Dermis blood vessel endothelial cell (primary cell): ENCODE measurements at regions not wholly inside any gene's neighbourhood (a gene's known extent, or its start where the extent isn't known, plus 50 kb on each side); places are given as distances from the start of the nearest gene placed in this dataset.
"Not testable (repeated sequence)": the region's sequence is repeated elsewhere in the genome, so short reads cannot be mapped to it uniquely, and the experiment has no call there.

Experiments
- DNase-seq: peaks from one replicate; pipeline ENCODE4 v3.0.0; 2010

DNA sequence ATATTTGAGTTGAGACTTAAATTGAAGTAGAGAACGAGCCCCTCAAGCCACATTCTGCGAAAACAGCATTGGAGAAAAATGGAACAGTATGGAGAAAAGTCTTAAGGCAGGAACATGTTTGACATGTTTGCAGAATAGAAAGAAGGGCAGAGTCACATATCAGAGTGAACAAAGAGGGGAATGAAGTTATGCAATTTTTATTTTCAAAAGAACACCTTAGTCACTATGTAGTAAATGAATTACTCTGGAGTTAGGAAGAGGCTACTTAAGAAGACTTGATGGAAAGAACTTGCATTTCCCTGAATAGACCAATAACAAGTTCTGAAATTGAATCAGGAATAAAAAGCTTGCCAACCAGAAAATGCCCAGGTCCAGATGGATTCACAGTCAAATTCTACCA, 391.4 kb upstream of the CDH19 start:
- DNase-seq = no peak

DNA sequence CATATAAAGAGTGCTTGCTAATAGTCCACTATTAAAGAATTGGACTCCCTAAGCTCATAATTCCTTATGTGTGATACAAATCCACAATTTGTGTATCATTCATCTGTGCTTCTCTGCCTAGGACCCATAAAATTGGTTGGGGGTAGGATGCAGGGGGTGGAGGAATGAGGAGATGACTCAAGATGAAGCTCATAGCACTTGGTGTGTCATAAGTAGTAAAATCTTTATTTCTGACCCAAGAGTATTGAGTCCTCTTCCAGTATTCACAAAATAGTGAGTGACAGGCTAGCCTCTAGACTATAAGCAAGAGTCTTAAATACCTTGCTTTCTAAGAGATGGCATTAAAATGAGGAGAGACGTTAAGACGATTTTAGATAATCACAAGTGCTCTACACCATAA, 390.9 kb upstream of the CDH19 start:
- DNase-seq = no peak

DNA sequence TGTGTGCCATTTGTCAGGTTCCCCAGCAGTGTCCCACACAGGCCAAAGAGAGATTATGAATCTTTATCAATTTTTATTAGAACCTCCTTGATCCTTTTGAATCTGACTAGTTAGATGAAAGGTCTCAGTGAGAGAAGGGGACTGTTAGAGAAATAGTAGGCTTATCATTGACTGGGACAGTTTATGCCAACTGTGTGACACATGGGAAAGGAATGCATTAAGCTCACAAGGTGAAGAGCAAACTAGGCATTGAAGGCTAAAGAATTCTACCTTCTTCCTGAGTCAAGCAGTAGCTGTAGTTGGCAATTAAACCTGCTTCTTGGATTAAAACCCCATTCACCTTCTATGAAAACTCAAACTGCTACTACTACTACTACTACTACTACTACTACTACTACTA, 389.6 kb upstream of the CDH19 start:
- no peak for DNase-seq

DNA sequence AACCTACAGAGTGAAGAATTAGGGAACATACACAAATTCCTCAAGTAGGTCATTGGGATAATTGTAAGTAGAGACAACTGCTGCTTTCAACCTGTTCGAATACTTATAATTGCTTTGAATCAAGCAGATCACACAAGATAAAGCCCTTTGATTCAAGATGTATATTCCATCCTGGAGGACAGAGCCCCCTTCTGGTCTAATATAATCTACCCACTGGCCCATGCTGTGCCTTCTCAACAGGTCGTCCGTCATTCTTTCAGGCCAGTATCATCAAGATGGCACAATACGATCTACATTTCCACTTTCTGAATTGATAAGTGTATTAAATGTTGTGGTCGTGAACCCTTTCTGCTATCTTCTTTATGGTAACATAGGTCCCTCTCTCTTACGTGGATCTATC, 387.0 kb upstream of the CDH19 start:
- no peak for DNase-seq

DNA sequence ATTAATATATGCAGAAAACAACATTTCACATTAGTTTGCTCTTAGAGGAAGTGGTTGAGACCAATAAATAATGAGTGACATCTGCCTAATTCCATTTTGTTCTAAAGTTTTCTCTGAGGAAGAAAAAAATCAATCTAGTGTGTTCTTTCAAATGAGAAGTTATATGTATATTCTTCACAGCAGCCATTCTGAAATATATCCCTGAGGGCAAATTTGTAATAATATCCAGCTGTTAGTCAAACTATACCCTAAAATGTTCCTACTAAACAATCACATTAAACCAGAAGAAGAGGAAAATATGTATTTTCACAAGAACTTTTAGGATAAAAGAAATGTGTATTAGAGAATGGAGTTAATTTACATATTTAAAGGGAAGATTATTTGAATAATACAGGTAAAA, 375.1 kb upstream of the CDH19 start:
- DNase-seq = no peak

DNA sequence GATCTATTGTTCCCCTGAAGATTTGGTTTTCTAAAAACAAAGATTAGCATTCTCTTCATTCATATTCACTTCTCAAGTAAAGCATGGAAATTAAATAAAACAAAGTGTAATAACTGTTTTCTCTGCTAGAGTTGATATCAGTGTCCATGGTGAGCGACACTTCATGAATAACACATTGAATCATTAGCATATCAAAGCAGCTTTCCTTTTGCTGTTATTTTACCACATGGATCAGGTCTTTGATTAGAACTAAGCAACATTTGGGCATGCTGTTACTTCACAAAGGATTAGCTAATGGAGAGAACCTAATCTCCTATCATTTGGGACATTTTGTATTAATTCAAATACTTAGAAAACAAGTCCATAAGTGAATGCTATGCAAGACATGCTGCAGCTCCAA, 368.8 kb upstream of the CDH19 start:
- no peak for DNase-seq

DNA sequence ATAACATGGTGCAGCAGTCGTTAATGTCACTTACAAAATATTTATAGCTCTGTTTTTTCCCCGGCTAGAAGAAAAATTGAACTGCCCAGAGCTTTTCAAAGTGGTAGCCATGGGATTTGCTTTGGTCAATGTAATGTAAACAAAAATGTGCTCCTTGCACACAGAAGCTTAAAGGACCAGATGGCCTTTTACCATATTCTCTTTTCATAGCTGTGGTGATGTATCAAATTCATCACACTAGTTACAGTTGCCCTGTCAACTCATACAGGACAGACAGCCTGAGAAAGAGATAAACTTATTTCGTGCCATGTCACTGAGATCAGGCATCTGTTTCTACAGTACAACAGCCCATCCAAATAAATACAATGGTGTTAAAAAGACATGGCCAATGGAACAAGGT, 368.1 kb upstream of the CDH19 start:
- no peak for DNase-seq

DNA sequence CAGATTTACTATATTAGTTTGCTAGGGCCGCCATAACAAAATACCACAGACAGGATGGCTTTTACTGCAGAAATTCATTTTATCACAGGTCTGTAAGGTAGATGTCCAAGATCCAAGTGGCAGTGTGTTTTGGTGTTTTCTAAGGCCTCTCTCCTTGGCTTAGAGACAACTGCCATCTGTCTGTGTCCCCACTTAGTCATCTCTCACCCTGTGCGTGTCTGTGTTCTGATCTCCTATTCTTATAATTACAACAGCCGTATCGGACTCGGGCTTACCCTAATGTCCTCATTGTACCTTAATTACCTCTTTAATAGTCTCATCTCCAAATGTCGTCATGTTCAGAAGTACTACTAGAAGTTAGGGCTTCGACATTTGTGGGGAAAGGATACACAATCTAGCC, 362.3 kb upstream of the CDH19 start:
- no peak for DNase-seq

DNA sequence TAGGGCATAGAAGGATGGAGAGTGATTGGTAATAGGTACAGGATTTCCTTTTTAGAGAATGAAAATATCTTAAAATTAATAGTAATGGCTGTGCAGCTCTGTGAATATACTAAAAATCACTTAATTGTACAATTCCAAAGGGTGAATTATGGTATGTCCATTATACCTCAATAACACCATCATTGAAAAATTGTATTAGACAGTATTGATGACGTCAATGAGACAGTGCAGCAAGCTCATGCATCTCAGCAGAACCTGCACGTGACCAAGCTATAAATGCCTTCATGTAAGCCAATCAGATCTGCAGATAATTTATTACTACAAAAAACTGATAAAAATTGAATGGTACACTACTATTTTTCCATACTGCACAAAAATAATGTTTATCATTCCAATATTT, 354.4 kb upstream of the CDH19 start:
- DNase-seq = no peak

DNA sequence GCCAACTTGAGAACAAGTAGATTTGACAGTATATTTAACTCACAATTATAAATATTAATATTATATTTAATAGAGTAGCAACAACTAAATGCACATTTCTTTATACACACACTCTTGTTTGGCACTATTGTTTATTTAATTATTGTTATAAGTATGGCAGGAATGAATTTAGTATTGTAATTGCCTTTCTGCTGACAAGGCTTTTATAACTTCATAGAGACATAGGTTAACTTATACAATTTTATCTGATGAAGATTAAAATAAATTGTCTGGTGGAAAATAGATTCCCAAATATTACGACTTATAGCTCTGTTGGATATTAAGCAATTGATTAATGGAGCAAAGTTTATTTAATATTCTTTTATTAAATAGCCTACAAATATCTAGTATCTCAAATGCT, 347.9 kb upstream of the CDH19 start:
- no peak for DNase-seq

DNA sequence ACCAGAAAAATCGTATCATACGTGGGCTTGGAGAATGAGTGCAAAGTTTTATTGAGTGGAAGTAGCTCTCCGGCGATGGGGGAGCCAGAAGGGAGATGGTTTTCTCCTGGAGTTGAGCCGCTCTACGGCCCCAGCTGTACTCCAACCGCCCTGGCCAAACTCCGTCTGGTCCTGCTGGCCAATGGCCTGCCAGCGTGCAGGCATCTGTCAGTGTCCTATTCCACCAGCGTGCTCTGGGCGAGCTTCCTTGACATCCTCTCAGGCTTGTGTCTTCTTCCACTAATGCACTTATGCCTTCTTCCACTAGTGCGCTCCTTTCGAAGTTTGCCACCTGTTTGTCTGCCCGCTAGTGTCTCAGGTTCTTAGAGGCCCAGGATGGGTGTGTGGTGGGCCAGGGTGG, 345.5 kb upstream of the CDH19 start:
- no peak for DNase-seq

DNA sequence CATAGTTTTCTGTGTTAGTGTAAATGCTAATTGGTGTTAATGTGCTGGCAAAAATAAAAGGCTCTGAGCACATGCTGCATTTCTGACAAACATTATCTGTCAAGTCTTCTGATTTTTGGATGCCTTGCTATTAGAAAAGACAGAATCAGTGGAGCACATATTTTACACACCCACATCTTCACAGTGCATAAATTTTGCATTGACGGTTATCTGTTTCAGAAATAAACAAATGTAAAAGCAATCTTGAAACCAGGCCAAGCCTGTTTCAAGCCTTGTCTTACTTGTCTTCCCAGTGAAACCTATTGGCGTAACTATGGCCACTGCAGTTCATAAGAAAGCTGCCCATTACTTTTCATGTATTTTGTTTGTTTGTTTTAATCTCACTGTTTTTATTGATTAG, 333.7 kb upstream of the CDH19 start:
- no peak for DNase-seq

DNA sequence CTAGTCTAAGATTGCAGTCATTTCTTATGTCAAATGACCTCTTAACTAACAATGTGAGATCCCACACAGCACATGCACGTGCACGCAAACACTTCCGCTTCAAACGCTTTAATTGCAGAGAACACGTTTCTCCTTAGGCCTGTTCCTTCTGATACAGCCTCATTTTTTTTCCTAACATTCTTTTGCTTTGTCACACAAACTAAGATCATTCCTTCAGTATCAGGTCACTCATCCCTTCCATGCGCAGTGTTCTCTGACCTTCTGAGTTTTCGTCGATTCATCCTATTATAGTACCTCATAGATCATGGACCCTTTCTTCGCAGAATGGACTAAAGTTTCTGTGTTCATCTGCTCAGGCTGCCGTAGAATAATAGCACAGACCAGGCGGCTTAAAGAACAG, 327.1 kb upstream of the CDH19 start:
- no peak for DNase-seq

DNA sequence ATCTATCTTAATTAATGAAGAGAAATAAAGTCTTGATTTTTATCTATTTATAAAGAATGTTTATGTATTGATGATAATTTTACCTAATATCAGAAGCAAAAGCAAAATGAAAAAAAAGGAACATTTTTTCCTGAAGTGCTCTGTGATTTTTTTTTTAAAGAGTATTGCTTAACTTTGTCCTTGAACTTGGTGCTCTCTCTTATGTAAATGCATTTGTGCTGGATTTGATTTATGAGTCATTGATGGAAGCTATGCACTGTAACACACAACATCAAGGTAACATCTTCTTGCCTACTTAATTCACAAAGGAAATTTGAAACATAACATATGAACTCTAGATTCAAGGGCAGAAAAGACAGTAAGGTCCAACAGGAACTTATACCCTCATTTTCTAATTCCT, 312.9 kb upstream of the CDH19 start:
- DNase-seq = no peak

DNA sequence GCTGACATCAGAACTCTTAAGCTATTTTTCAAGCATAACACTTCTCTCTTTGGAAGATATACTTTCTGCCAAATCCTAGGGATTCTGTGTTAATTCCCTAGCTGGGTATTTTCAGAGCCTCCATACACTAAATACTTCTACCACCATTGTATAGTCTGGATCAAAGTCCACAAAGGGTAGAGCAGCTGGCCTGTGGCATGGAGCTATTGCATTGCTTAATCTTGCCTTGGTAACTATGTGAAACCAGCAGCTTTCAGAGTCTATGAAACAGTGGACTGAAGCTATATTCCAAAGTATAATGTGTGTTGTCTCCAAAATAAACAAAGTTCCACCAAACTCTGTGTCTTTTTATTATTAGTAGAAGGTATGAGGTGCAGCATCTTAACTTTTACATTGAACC, 296.9 kb upstream of the CDH19 start:
- DNase-seq = no peak

DNA sequence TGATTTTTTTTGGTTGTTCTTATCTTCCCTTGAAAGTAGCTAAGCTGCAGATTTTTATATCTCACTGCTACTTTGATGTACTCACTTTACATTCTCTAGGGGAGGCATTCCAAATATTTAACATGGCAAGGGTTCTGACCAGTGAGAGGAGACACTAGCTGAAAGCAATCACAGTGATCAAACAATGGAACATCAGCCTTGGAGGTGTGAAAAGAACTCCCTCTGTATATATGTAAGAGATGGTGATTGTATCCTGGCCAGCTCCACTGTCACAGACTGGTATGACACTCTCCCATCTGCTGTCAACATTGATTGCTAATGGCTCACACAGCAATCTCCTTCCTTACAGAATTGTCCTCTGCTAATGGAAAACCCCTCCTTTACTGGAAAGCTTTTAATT, 291.7 kb upstream of the CDH19 start:
- DNase-seq = no peak

DNA sequence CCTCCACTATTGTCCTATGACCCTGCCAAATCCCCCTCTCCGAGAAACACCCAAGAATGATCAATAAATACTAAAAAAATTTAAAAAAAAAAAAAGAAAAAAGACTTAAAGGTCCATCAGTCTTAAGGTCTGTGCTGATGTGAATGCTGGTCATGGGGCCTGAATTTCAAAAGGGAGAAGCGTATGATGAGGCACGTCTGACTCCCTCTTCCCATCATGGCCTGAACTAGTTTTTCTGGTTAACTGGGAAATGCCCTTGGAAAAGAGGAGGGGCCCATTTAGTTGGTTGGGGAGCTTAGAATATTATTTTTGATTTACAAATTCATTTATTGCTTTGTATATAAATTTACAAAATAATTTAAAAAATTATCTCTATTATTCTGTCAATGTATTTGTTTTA, 291.0 kb upstream of the CDH19 start:
- no peak for DNase-seq

DNA sequence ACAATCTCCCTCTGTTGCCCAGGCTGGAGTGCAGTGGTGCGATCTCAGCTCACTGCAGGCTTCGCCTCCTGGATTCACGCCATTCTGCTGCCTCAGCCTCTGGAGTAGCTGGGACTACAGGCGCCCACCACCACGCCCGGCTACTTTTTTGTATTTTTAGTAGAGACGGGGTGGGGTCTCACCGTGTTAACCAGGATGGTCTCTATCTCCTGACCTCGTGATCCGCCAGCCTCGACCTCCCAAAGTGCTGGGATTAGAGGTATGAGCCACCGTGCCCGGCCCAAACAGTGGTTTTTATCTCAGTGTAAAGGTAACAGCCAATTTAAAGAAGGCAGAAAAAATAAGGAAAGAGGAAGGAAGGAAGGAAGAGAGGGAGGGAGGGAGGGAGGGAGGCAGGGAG, 288.5 kb upstream of the CDH19 start:
- DNase-seq = not testable (repeated sequence)

DNA sequence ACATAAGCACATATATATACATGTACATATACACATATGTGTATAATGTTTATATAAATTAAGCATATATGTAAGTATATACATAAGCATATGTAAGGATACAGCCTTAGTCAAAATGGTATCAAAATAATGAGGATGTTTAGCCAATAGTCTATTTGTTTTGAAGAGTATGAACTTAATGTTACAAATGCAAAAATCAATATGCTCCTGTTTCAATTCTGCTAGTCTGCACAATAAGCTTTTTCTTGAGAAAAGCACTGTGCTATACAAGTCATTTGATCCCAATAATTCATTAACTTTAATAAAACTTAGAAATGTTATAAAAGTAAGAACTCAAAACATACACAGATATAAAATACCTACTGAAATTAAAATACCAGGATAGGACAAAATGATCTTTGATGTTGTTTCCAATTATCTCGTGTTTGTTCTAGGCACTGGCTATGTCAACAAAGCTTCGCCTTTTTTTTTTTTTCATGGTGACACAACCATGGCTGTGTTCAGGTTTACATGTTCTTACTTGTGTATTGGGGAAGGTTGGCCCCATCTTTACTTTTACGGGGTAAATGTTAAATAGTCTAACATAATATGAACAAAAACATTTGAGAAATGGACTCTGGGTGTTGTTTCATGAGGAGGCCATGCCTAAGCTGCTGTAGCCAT, 271.1 kb upstream of the CDH19 start:
- DNase-seq = no peak

DNA sequence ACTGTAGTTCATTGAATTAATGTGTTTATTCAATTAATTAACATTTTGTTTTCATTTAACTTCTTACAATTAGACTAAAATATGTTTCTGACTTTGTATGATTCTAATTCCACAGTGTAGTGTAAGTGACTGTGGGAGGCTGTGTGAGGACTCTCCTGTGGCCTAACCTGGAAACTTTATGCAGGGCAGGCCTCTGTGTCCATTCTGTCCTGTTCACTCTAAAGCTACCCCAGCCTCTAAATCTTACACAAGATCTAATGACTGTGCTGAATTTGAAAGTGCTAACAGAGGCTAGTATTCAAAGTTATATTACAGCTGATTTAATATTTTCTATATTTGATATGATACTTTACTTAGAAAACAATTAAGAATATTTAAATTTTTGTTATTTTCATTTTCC, 270.5 kb upstream of the CDH19 start:
- DNase-seq = no peak

DNA sequence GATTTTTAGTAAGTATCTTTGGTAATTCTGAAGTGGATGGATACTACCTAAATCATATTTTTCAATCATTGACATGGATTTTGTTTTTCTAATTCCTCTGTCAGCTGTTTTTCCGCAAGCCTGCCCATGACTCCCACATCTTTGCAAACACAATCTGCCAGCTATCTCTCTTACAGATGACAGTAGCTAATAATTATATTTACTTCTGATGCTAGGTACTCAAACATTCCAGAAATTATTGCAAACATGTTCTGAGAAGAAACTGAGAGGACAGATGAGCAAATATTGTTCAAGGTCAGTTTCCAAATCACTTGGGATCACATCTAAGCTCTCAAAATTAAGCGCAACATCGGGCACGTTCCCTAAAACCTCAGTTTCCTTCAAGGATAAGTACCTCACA, 270.0 kb upstream of the CDH19 start:
- DNase-seq = no peak

DNA sequence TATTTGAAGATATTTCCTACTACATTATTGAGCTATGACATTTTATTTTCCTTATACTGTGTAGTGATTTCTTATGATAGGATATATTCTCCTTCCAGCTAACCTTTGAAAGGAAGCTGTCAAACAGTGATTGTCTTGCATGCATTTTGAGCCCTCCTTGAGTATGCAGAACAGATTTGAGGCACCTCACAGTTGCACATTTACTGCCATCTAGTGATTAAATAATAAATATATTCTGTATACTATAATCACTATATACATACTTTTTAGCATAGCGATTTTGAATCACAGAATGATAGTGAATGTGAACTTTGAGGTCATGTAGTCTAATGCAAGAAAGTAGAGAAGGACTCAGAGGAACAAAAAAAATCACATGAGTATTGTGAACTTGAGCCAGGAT, 268.4 kb upstream of the CDH19 start:
- peak; percentile 12 for DNase-seq

DNA sequence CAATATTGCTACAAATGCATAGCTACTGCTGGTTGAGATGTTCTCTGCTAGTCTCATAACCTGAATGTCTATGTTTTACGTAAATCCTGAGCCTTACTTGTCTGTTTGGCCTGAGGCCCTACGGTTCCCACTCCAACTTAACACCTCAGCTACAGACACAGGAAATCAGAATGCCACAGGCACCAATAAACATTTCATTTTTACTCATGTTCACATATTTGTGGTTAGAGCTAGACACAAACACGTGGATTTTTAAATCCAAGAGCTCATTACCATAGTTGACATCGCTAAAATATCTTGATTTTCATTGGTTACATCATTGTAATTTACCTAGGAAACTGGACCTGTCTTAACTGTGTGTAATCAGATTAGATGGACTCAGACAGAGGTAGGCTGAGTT, 263.8 kb upstream of the CDH19 start:
- no peak for DNase-seq

DNA sequence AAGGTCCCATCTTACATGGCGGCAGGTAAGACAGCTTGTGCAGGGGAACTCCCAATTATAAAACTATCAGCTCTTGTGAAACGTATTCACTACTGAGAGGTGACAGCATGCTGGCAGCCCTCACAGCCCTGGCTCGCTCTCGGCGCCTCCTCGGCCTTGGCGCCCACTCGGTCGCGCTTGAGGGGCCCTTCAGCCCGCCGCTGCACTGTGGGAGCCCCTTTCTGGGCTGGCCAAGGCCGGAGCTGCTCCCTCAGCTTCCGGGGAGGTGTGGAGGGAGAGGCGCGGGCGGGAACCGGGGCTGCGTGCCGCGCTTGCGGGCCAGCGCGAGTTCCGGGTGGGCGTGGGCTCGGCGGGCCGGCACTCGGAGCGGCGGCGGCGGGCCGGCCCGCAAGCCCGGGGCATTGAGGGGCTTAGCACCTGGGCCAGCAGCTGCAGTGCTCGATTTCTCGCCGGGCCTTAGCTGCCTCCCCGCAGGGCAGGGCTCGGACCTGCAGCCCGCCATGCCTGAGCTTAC, 262.6 kb upstream of the CDH19 start:
- DNase-seq = not testable (repeated sequence)

DNA sequence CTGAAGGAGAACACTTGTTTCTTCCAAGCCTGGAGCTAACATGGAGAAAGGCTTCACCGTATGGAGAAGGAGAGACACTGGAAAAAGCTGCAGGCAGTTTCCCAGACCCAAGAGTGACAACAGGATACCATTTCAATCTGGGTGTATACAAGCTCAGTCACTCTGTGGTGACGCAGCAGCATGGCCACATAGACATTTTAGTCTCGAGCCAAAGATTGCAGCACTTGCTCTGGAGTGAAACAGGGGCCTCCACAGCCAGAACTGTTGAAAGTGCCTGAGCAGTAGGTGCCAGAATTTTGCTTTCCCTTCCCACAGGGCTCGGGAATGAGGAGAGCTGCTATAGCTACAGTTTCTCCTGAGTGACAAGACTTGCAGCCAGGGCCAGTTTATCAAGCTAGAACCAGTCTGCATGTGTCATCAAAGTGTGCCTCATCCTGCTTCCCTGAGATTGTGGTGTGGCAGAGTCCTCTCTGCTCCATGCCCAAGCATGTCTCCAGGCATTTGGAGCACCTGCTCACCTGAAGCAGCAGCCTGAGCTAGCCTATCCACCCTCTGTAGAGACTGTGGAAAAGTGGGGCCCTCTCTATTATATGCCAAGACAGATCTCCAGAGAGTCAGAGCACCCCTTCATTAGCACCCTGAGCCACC, 234.6 kb upstream of the CDH19 start:
- no peak for DNase-seq
